ENCODE measurements at regions not wholly inside any gene's neighbourhood (a gene's known extent, or its start where the extent isn't known, plus 50 kb on each side); places are given as distances from the start of the nearest gene placed in this dataset.
"Not testable (repeated sequence)": the region's sequence is repeated elsewhere in the genome, so short reads cannot be mapped to it uniquely, and the experiment has no call there.

GRCh38 chr5:91794856-91795548 is 411.9 kb upstream of the ARRDC3 start:
- no peak for DNase-seq (ENCODE audit: extremely low read depth in 1 of 11, low read depth in 9 of 11, low spot score in 4 of 11)

- no peak for DNase-seq (ENCODE audit: extremely low read depth in 1 of 11, low read depth in 9 of 11, low spot score in 4 of 11)
Measured at GRCh38 chr5:91794455-91794854, 411.3 kb upstream of the ARRDC3 start.

GRCh38 chr5:91787718-91788117 is 404.6 kb upstream of the ARRDC3 start:
- no peak for DNase-seq (ENCODE audit: extremely low read depth in 1 of 11, low read depth in 9 of 11, low spot score in 4 of 11)

- DNase-seq (ENCODE audit: extremely low read depth in 1 of 11, low read depth in 9 of 11, low spot score in 4 of 11): no peak
Measured at GRCh38 chr5:91777671-91778070, 394.6 kb upstream of the ARRDC3 start.

- DNase-seq (ENCODE audit: extremely low read depth in 1 of 11, low read depth in 9 of 11, low spot score in 4 of 11): no peak
Measured at GRCh38 chr5:91776249-91776648, 393.1 kb upstream of the ARRDC3 start.

- DNase-seq (ENCODE audit: extremely low read depth in 1 of 11, low read depth in 9 of 11, low spot score in 4 of 11): no peak
Measured at GRCh38 chr5:91770400-91770799, 387.3 kb upstream of the ARRDC3 start.

GRCh38 chr5:91757383-91757782 is 374.3 kb upstream of the ARRDC3 start:
- not testable (repeated sequence) for DNase-seq (ENCODE audit: extremely low read depth in 1 of 11, low read depth in 9 of 11, low spot score in 4 of 11)

GRCh38 chr5:91754990-91755389 is 371.9 kb upstream of the ARRDC3 start:
- no peak for DNase-seq (ENCODE audit: extremely low read depth in 1 of 11, low read depth in 9 of 11, low spot score in 4 of 11)

- not testable (repeated sequence) for DNase-seq (ENCODE audit: extremely low read depth in 1 of 11, low read depth in 9 of 11, low spot score in 4 of 11)
Measured at GRCh38 chr5:91744470-91744869, 361.4 kb upstream of the ARRDC3 start.

- no peak for DNase-seq (ENCODE audit: extremely low read depth in 1 of 11, low read depth in 9 of 11, low spot score in 4 of 11)
Measured at GRCh38 chr5:91742550-91742949, 359.4 kb upstream of the ARRDC3 start.

GRCh38 chr5:91741764-91742505 is 358.8 kb upstream of the ARRDC3 start:
- no peak for DNase-seq (ENCODE audit: extremely low read depth in 1 of 11, low read depth in 9 of 11, low spot score in 4 of 11)

GRCh38 chr5:91730026-91730425 is 346.9 kb upstream of the ARRDC3 start:
- no peak for DNase-seq (ENCODE audit: extremely low read depth in 1 of 11, low read depth in 9 of 11, low spot score in 4 of 11)

GRCh38 chr5:91727463-91727862 is 344.3 kb upstream of the ARRDC3 start:
- no peak for DNase-seq (ENCODE audit: extremely low read depth in 1 of 11, low read depth in 9 of 11, low spot score in 4 of 11)

- DNase-seq (ENCODE audit: extremely low read depth in 1 of 11, low read depth in 9 of 11, low spot score in 4 of 11): no peak
Measured at GRCh38 chr5:91722736-91723467, 339.8 kb upstream of the ARRDC3 start.

GRCh38 chr5:91712718-91713117 is 329.6 kb upstream of the ARRDC3 start:
- no peak for DNase-seq (ENCODE audit: extremely low read depth in 1 of 11, low read depth in 9 of 11, low spot score in 4 of 11)

- no peak for DNase-seq (ENCODE audit: extremely low read depth in 1 of 11, low read depth in 9 of 11, low spot score in 4 of 11)
Measured at GRCh38 chr5:91707521-91707841, 324.4 kb upstream of the ARRDC3 start.

- no peak for DNase-seq (ENCODE audit: extremely low read depth in 1 of 11, low read depth in 9 of 11, low spot score in 4 of 11)
Measured at GRCh38 chr5:91706785-91707520, 323.8 kb upstream of the ARRDC3 start.

GRCh38 chr5:91703128-91703527 is 320.0 kb upstream of the ARRDC3 start:
- DNase-seq (ENCODE audit: extremely low read depth in 1 of 11, low read depth in 9 of 11, low spot score in 4 of 11): no peak

GRCh38 chr5:91699429-91699828 is 316.3 kb upstream of the ARRDC3 start:
- DNase-seq (ENCODE audit: extremely low read depth in 1 of 11, low read depth in 9 of 11, low spot score in 4 of 11): no peak

GRCh38 chr5:91691592-91691991 is 308.5 kb upstream of the ARRDC3 start:
- no peak for DNase-seq (ENCODE audit: extremely low read depth in 1 of 11, low read depth in 9 of 11, low spot score in 4 of 11)

Data from renal cortex interstitium (tissue), 11 donors.